T-helper 1 cell treated with Interleukin-12 subunit alpha and Interleukin-12 subunit beta and Interleukin-4 antibody, amounts not matched to agents 30 μg/mL and 1 μg/mL, for 36 hours (primary cell): ENCODE measurements at regions not wholly inside any gene's neighbourhood (a gene's known extent, or its start where the extent isn't known, plus 50 kb on each side); places are given as distances from the start of the nearest gene placed in this dataset.

Source experiments
- H3K27ac Mint-ChIP-seq: one replicate; pipeline ENCODE4 v1.8.0; 2021; ENCODE audit warnings: mild to moderate bottlenecking, mixed read lengths
- H3K27me3 Mint-ChIP-seq: one replicate; pipeline ENCODE4 v1.8.0; 2021; ENCODE audit warnings: low read depth, mixed read lengths
- H3K36me3 Mint-ChIP-seq: one replicate; pipeline ENCODE4 v1.8.0; 2021; ENCODE audit warnings: low read depth, mixed read lengths
- H3K4me1 Mint-ChIP-seq: one replicate; pipeline ENCODE4 v1.8.0; 2021; ENCODE audit warnings: low read depth, mixed read lengths
- H3K4me3 Mint-ChIP-seq: one replicate; pipeline ENCODE4 v1.8.0; 2021; ENCODE audit warnings: mild to moderate bottlenecking, moderate library complexity, mixed read lengths
- H3K9me3 Mint-ChIP-seq: one replicate; pipeline ENCODE4 v1.8.0; 2021; ENCODE audit warnings: mixed read lengths

GRCh38 chr10:8908013-8908412 lies 853.5 kb downstream of the GATA3 start:
- no peaks in the 10 kb centered on the region for H3K27me3 Mint-ChIP-seq
- H3K36me3 Mint-ChIP-seq: no peaks in the 10 kb centered on the region
- H3K9me3 Mint-ChIP-seq: no peaks in the 10 kb centered on the region
- no peaks in the 10 kb centered on the region for H3K4me1 Mint-ChIP-seq
- no peak overlapping the region for H3K4me3 Mint-ChIP-seq
- no peak overlapping the region for H3K27ac Mint-ChIP-seq

GRCh38 chr10:8910314-8910713 lies 855.8 kb downstream of the GATA3 start:
- Mint-ChIP-seq H3K27ac (no peak overlapping the region), H3K4me1 (no peaks in the 10 kb centered on the region), H3K27me3 (no peaks in the 10 kb centered on the region), H3K9me3 (no peaks in the 10 kb centered on the region), H3K4me3 (no peak overlapping the region), H3K36me3 (no peaks in the 10 kb centered on the region)

GRCh38 chr10:8911032-8911431 lies 856.5 kb downstream of the GATA3 start:
- Mint-ChIP-seq H3K36me3 (no peaks in the 10 kb centered on the region), H3K4me1 (no peaks in the 10 kb centered on the region), H3K4me3 (no peak overlapping the region), H3K27ac (no peak overlapping the region), H3K9me3 (no peaks in the 10 kb centered on the region), H3K27me3 (no peaks in the 10 kb centered on the region)

- Mint-ChIP-seq H3K36me3 (no peaks in the 10 kb centered on the region), H3K27me3 (no peaks in the 10 kb centered on the region), H3K4me1 (no peaks in the 10 kb centered on the region), H3K27ac (no peak overlapping the region), H3K4me3 (no peak overlapping the region), H3K9me3 (no peaks in the 10 kb centered on the region)
Measured at GRCh38 chr10:8912108-8912507, 857.6 kb downstream of the GATA3 start.

- H3K4me1 Mint-ChIP-seq: no peaks in the 10 kb centered on the region
Measured at GRCh38 chr10:8913720-8914119, 859.2 kb downstream of the GATA3 start.

GRCh38 chr10:8919280-8919679 lies 864.8 kb downstream of the GATA3 start:
- no peak overlapping the region for H3K27ac Mint-ChIP-seq
- H3K4me3 Mint-ChIP-seq: no peak overlapping the region
- no peaks in the 10 kb centered on the region for H3K4me1 Mint-ChIP-seq
- H3K27me3 Mint-ChIP-seq: no peaks in the 10 kb centered on the region
- no peaks in the 10 kb centered on the region for H3K36me3 Mint-ChIP-seq
- no peaks in the 10 kb centered on the region for H3K9me3 Mint-ChIP-seq

More at GRCh38 chr10:8913720-8914119, 859.2 kb downstream of the GATA3 start:
- no peak overlapping the region for H3K27ac Mint-ChIP-seq
- H3K4me3 Mint-ChIP-seq: no peak overlapping the region
- no peaks in the 10 kb centered on the region for H3K27me3 Mint-ChIP-seq
- H3K36me3 Mint-ChIP-seq: no peaks in the 10 kb centered on the region
- no peaks in the 10 kb centered on the region for H3K9me3 Mint-ChIP-seq

GRCh38 chr10:8921568-8921967 lies 867.1 kb downstream of the GATA3 start:
- Mint-ChIP-seq H3K9me3 (no peaks in the 10 kb centered on the region), H3K27me3 (no peaks in the 10 kb centered on the region), H3K4me1 (no peaks in the 10 kb centered on the region), H3K27ac (no peak overlapping the region), H3K36me3 (no peaks in the 10 kb centered on the region), H3K4me3 (no peak overlapping the region)

GRCh38 chr10:8923096-8923495 lies 868.6 kb downstream of the GATA3 start:
- no peaks in the 10 kb centered on the region for H3K4me1 Mint-ChIP-seq
- no peak overlapping the region for H3K4me3 Mint-ChIP-seq

GRCh38 chr10:8927705-8928104 lies 873.2 kb downstream of the GATA3 start:
- no peaks in the 10 kb centered on the region for H3K4me1 Mint-ChIP-seq
- no peaks in the 10 kb centered on the region for H3K27me3 Mint-ChIP-seq
- H3K36me3 Mint-ChIP-seq: no peaks in the 10 kb centered on the region

More at GRCh38 chr10:8923096-8923495, 868.6 kb downstream of the GATA3 start:
- H3K36me3 Mint-ChIP-seq: no peaks in the 10 kb centered on the region
- no peak overlapping the region for H3K27ac Mint-ChIP-seq
- no peaks in the 10 kb centered on the region for H3K9me3 Mint-ChIP-seq
- no peaks in the 10 kb centered on the region for H3K27me3 Mint-ChIP-seq

GRCh38 chr10:8946451-8946850 lies 892.0 kb downstream of the GATA3 start:
- no peak overlapping the region for H3K4me3 Mint-ChIP-seq
- no peaks in the 10 kb centered on the region for H3K27me3 Mint-ChIP-seq
- H3K27ac Mint-ChIP-seq: no peak overlapping the region
- H3K4me1 Mint-ChIP-seq: no peaks in the 10 kb centered on the region
- no peaks in the 10 kb centered on the region for H3K9me3 Mint-ChIP-seq
- H3K36me3 Mint-ChIP-seq: no peaks in the 10 kb centered on the region

More at GRCh38 chr10:8927705-8928104, 873.2 kb downstream of the GATA3 start:
- Mint-ChIP-seq H3K9me3 (no peaks in the 10 kb centered on the region), H3K27ac (no peak overlapping the region), H3K4me3 (no peak overlapping the region)

GRCh38 chr10:8950978-8951377 lies 896.5 kb downstream of the GATA3 start:
- Mint-ChIP-seq H3K27me3 (no peaks in the 10 kb centered on the region), H3K27ac (no peak overlapping the region), H3K9me3 (no peaks in the 10 kb centered on the region), H3K4me3 (no peak overlapping the region), H3K36me3 (no peaks in the 10 kb centered on the region), H3K4me1 (no peaks in the 10 kb centered on the region)

GRCh38 chr10:8951440-8952089 lies 897.1 kb downstream of the GATA3 start:
- Mint-ChIP-seq H3K36me3 (no peaks in the 10 kb centered on the region), H3K27ac (no peak overlapping the region), H3K4me3 (no peak overlapping the region), H3K9me3 (no peaks in the 10 kb centered on the region), H3K27me3 (no peaks in the 10 kb centered on the region), H3K4me1 (no peaks in the 10 kb centered on the region)

- Mint-ChIP-seq H3K4me1 (no peaks in the 10 kb centered on the region), H3K27me3 (no peaks in the 10 kb centered on the region), H3K4me3 (no peak overlapping the region), H3K36me3 (no peaks in the 10 kb centered on the region), H3K27ac (no peak overlapping the region), H3K9me3 (no peaks in the 10 kb centered on the region)
Measured at GRCh38 chr10:8956400-8956799, 901.9 kb downstream of the GATA3 start.

- Mint-ChIP-seq H3K4me3 (no peak overlapping the region), H3K36me3 (no peaks in the 10 kb centered on the region), H3K4me1 (no peaks in the 10 kb centered on the region), H3K27me3 (no peaks in the 10 kb centered on the region), H3K27ac (no peak overlapping the region), H3K9me3 (peaks cover 12% of the 10 kb centered on the region)
Measured at GRCh38 chr10:8962249-8962648, 907.8 kb downstream of the GATA3 start.

GRCh38 chr10:8967061-8967460 lies 912.6 kb downstream of the GATA3 start:
- H3K4me1 Mint-ChIP-seq: no peaks in the 10 kb centered on the region
- no peak overlapping the region for H3K27ac Mint-ChIP-seq
- no peaks in the 10 kb centered on the region for H3K36me3 Mint-ChIP-seq
- H3K27me3 Mint-ChIP-seq: no peaks in the 10 kb centered on the region
- H3K9me3 Mint-ChIP-seq: peaks cover 12% of the 10 kb centered on the region
- H3K4me3 Mint-ChIP-seq: no peak overlapping the region

GRCh38 chr10:8969853-8970252 lies 915.4 kb downstream of the GATA3 start:
- no peaks in the 10 kb centered on the region for H3K4me1 Mint-ChIP-seq
- H3K9me3 Mint-ChIP-seq: no peaks in the 10 kb centered on the region
- no peak overlapping the region for H3K4me3 Mint-ChIP-seq
- H3K36me3 Mint-ChIP-seq: no peaks in the 10 kb centered on the region
- H3K27ac Mint-ChIP-seq: no peak overlapping the region
- H3K27me3 Mint-ChIP-seq: no peaks in the 10 kb centered on the region
